H1 (cell line): ENCODE measurements at regions not wholly inside any gene's neighbourhood (a gene's known extent, or its start where the extent isn't known, plus 50 kb on each side); places are given as distances from the start of the nearest gene placed in this dataset.

Experiments used
- CTCF ChIP-seq, 3 experiments: IDR thresholded peaks; 1 replicate in 2 of 3; 2 replicates in 1 of 3; pipeline versions ENCODE4 v1.5.1 to v1.6.1; 2011; ENCODE audit warnings: low read length in 3 of 3, mild to moderate bottlenecking in 3 of 3, inconsistent platforms in 2 of 3, low read depth in 1 of 3, moderate library complexity in 1 of 3; ENCODE audit not compliant: insufficient read depth in 1 of 3; ENCODE audit errors: control extremely low read depth in 1 of 3
- EZH2 ChIP-seq: fragments of 200-600 bp; sonication (generic); IDR thresholded peaks from 2 replicates; pipeline ENCODE4 v1.7.1; 2012; ENCODE audit warnings: low read depth, mild to moderate bottlenecking, moderate library complexity, low read length, inconsistent platforms; ENCODE audit not compliant: severe bottlenecking
- POLR2A ChIP-seq, 2 experiments: IDR thresholded peaks; 1 replicate in 1 of 2; 2 replicates in 1 of 2; pipeline ENCODE4 v1.6.1; 2011; ENCODE audit warnings: low read depth in 2 of 2, low read length in 2 of 2, mild to moderate bottlenecking in 2 of 2; ENCODE audit errors: control extremely low read depth in 1 of 2
- YY1 ChIP-seq: IDR thresholded peaks from 2 replicates; pipeline ENCODE4 v1.6.1; 2011; ENCODE audit warnings: low read depth, mild to moderate bottlenecking, low read length

GRCh38 chr21:28641731-28642130 is 350.9 kb downstream of the LTN1 start:
- TF ChIP-seq YY1 (no peak), EZH2 (no peak), CTCF (IDR thresholded peaks at IDR 0.05; ENCODE audit: control extremely low read depth in 1 of 3, insufficient read depth in 1 of 3, low read depth in 1 of 3, low read length in 3 of 3) (no peak), POLR2A (IDR thresholded peaks at IDR 0.05; ENCODE audit: control extremely low read depth in 1 of 2, low read depth in 2 of 2, low read length in 2 of 2) (no peak)
